Stimulated activated CD4-positive, alpha-beta T cell treated with anti-CD3 and anti-CD28 coated beads, TNF-alpha, amount 100 ng/mL, for 1 hour (primary cell): ENCODE measurements at regions not wholly inside any gene's neighbourhood (a gene's known extent, or its start where the extent isn't known, plus 50 kb on each side); places are given as distances from the start of the nearest gene placed in this dataset.
"Not testable (repeated sequence)": the region's sequence is repeated elsewhere in the genome, so short reads cannot be mapped to it uniquely, and the experiment has no call there.

Experiments used
- DNase-seq, 3 donors: peaks; one replicate each; pipeline ENCODE4 v3.0.0-alpha.2; 2020; ENCODE audit warnings: low read depth in 3 of 3, low spot score in 1 of 3

- no peak for DNase-seq
Measured at GRCh38 chr16:87189426-87189825, 127.8 kb downstream of the C16orf95 start.

- no peak for DNase-seq
Measured at GRCh38 chr16:87190288-87191230, 126.6 kb downstream of the C16orf95 start.

- no peak for DNase-seq
Measured at GRCh38 chr16:87192452-87193073, 124.6 kb downstream of the C16orf95 start.

GRCh38 chr16:87194172-87194571, 123.0 kb downstream of the C16orf95 start:
- DNase-seq: no peak

GRCh38 chr16:87195161-87195560, 122.0 kb downstream of the C16orf95 start:
- no peak for DNase-seq

- DNase-seq: no peak
Measured at GRCh38 chr16:87196231-87196630, 121.0 kb downstream of the C16orf95 start.

- no peak for DNase-seq
Measured at GRCh38 chr16:87196661-87197060, 120.5 kb downstream of the C16orf95 start.

GRCh38 chr16:87198328-87198832, 118.8 kb downstream of the C16orf95 start:
- DNase-seq: no peak

- DNase-seq: no peak
Measured at GRCh38 chr16:87198881-87199280, 118.3 kb downstream of the C16orf95 start.

GRCh38 chr16:87199379-87199778, 117.8 kb downstream of the C16orf95 start:
- no peak for DNase-seq

GRCh38 chr16:87199901-87200300, 117.3 kb downstream of the C16orf95 start:
- DNase-seq: no peak

GRCh38 chr16:87200637-87201036, 116.6 kb downstream of the C16orf95 start:
- no peak for DNase-seq

- DNase-seq: no peak
Measured at GRCh38 chr16:87201052-87201451, 116.1 kb downstream of the C16orf95 start.

GRCh38 chr16:87201790-87202189, 115.4 kb downstream of the C16orf95 start:
- DNase-seq: no peak

GRCh38 chr16:87202346-87202745, 114.8 kb downstream of the C16orf95 start:
- no peak for DNase-seq

GRCh38 chr16:87203060-87203656, 114.0 kb downstream of the C16orf95 start:
- peak in 1 of 3 donors; percentile 10 for DNase-seq

- no peak for DNase-seq
Measured at GRCh38 chr16:87206646-87207451, 110.3 kb downstream of the C16orf95 start.

- DNase-seq: no peak
Measured at GRCh38 chr16:87207509-87207908, 109.7 kb downstream of the C16orf95 start.

GRCh38 chr16:87207965-87208364, 109.2 kb downstream of the C16orf95 start:
- DNase-seq: no peak

GRCh38 chr16:87208968-87209367, 108.2 kb downstream of the C16orf95 start:
- DNase-seq: not testable (repeated sequence)
